BE2C (cell line): ENCODE measurements at regions not wholly inside any gene's neighbourhood (a gene's known extent, or its start where the extent isn't known, plus 50 kb on each side); places are given as distances from the start of the nearest gene placed in this dataset.

Experiments used
- DNase-seq: peaks from one replicate; pipeline ENCODE4 v3.0.0-alpha.2; 2020
- H3K27me3 ChIP-seq: fragments of 250-450 bp; sonication (Bioruptor Pico); 2 replicates; pipeline ENCODE4 v1.5.1; 2020; ENCODE audit warnings: mild to moderate bottlenecking
- H3K36me3 ChIP-seq: fragments of 250-450 bp; sonication (Bioruptor Pico); 2 replicates; pipeline ENCODE4 v1.5.1; 2020; ENCODE audit warnings: mild to moderate bottlenecking
- H3K4me1 ChIP-seq: fragments of 250-450 bp; sonication (Bioruptor Pico); 2 replicates; pipeline ENCODE4 v1.5.1; 2020
- H3K4me3 ChIP-seq: 2 replicates; pipeline ENCODE4 v1.5.1; 2011; ENCODE audit warnings: low read depth, low read length
- H3K9me3 ChIP-seq: fragments of 250-450 bp; sonication (Bioruptor Pico); 2 replicates; pipeline ENCODE4 v1.5.1; 2020
- TF ChIP-seq, protein P1 (sequence below): IDR thresholded peaks from 2 replicates; pipeline ENCODE4 v1.5.1; 2012; ENCODE audit warnings: mild to moderate bottlenecking, low read depth, low read length

DNA sequence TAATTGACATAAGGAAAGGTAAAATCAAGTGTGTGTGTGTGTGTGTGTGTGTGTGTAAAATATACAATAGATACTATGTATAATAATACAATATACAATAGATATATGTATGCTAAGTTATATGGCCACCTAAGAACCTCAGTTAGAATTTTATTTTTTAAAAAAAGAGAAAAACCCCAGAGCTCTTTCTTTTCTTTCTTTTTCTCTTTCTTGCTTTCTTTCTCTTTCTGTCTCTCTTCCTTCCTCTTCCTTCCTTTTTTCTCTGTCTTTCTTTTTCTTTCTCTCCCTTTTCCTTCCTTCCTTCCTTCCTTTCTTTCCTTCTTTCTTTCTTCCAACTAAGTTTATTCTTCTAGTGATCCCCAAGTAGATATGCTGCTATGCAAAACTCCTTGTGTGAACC, 64.6 kb upstream of the FN1 start:
- Histone ChIP-seq H3K4me1 (no peaks in the 10 kb centered on the region), H3K36me3 (no peaks in the 10 kb centered on the region), H3K4me3 (no peak overlapping the region), H3K27me3 (no peaks in the 10 kb centered on the region), H3K9me3 (no peaks in the 10 kb centered on the region)
- TF ChIP-seq, protein P1, sequence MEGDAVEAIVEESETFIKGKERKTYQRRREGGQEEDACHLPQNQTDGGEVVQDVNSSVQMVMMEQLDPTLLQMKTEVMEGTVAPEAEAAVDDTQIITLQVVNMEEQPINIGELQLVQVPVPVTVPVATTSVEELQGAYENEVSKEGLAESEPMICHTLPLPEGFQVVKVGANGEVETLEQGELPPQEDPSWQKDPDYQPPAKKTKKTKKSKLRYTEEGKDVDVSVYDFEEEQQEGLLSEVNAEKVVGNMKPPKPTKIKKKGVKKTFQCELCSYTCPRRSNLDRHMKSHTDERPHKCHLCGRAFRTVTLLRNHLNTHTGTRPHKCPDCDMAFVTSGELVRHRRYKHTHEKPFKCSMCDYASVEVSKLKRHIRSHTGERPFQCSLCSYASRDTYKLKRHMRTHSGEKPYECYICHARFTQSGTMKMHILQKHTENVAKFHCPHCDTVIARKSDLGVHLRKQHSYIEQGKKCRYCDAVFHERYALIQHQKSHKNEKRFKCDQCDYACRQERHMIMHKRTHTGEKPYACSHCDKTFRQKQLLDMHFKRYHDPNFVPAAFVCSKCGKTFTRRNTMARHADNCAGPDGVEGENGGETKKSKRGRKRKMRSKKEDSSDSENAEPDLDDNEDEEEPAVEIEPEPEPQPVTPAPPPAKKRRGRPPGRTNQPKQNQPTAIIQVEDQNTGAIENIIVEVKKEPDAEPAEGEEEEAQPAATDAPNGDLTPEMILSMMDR: no peak
- DNase-seq: no peak

DNA sequence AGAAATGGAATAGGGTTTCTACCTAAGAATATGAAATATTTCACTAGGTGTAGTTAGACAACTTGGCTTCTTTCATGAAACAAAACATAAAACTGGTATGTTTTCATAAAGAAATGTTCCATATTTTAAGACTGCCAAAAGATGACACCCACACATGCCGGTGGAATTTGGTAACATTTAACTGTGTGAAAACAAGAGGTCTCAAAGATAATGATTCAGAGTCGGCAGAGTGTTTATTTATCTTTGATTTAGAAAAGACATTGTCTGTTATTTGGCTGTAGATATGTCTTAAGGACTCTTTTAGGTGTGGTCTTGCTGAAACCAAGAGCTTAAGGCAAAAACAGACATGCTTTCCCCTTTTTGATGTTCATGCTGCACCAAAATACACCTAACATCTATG, 63.5 kb upstream of the FN1 start:
- DNase-seq: no peak
- TF ChIP-seq, protein P1: no peak

DNA sequence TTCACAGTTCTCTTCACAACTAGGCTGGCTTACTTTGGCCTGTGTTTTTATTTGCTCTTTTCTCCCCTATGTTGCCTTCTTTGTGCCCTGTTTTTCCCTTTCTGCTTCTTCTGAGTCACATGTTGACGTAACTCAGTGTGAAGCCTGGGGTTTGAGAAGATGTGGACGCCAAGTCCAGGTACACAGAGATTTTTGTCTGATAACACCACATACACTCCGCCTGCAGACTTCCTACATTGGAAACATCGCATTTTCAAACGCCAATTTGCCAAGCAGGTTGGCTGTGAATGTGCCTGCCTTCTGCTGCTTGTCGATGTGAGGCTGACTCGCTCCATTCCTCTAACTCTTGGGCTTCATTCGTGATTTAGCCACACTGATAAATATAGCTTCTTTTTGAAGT, 62.6 kb upstream of the FN1 start:
- H3K36me3 ChIP-seq: no peaks in the 10 kb centered on the region
- DNase-seq: no peak
- H3K27me3 ChIP-seq: no peaks in the 10 kb centered on the region
- no peaks in the 10 kb centered on the region for H3K4me1 ChIP-seq
- H3K4me3 ChIP-seq: no peak overlapping the region
- TF ChIP-seq, protein P1: no peak
- H3K9me3 ChIP-seq: no peaks in the 10 kb centered on the region

More for the DNA sequence above, 63.5 kb upstream of the FN1 start:
- Histone ChIP-seq H3K4me1 (no peaks in the 10 kb centered on the region), H3K4me3 (no peak overlapping the region), H3K36me3 (no peaks in the 10 kb centered on the region), H3K9me3 (no peaks in the 10 kb centered on the region), H3K27me3 (no peaks in the 10 kb centered on the region)

DNA sequence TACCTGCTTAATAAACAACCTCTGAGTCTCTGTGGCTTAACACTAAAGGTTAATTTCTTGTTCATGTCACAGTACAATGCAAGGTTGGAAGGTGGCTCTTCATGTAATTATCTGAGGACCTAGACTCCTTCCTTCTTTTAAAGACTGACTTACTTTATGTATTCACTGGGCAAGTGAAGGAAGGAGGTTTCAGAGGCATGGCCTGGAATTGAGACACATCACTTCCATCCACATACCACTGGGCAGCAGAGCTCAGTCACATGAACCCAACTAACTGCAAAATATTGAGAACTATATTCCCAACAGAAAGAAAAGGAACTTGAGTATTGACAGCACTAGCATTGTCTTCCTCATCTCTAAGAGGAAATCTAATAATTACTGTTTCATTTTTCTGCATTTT, 57.5 kb upstream of the FN1 start:
- Histone ChIP-seq H3K27me3 (no peaks in the 10 kb centered on the region), H3K9me3 (no peaks in the 10 kb centered on the region), H3K4me1 (no peaks in the 10 kb centered on the region), H3K36me3 (no peaks in the 10 kb centered on the region), H3K4me3 (no peak overlapping the region)
- TF ChIP-seq, protein P1: no peak
- DNase-seq: no peak

DNA sequence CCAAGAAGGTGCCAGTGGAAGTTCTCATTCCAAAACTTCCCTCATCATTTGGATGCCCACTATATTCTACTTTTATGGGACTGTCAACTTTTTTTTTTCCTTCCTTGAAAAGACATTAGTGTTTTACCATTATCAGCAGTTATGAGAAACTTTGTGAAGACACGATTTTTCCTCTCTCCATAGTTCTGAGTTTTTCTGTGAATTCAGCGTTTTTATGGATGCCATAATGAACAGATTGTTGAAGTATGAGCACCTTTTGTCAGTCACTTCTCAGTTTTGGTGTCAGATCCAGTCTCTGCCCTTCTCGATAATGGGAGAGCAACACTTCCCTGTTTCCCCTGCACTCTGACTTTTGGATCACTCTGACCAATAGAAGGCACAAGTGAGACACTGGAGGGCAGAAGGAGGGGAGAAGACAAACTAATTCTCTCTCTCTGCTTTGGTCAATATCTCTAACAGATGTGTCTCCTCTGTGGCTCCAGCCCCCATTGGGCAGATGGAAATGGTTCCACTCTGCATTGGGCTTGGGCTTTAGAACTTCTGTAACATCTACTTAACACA, 53.5 kb upstream of the FN1 start:
- H3K4me1 ChIP-seq: no peaks in the 10 kb centered on the region
- H3K4me3 ChIP-seq: no peak overlapping the region
- H3K36me3 ChIP-seq: no peaks in the 10 kb centered on the region
- DNase-seq: no peak
- TF ChIP-seq, protein P1: peak; percentile 11; the same call in 1 of the 2 replicates
- no peaks in the 10 kb centered on the region for H3K27me3 ChIP-seq
- H3K9me3 ChIP-seq: no peaks in the 10 kb centered on the region

DNA sequence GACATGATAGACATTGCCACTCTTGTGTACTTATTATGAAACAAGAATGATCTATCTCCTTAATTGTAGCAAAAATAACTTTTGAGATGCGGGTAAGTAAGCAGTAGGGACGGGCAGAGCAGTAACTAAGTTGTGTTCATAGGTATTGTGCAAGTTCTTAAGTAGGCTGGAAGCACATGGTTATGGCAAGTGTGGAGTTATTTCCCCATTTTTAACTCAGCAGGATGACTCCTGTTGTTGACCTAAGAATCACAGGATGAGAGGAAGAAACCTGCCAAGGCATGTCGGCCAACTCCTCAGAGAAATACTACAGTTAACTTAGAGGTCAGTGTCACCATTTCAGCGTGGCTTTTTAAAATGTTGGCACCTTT, 51.1 kb upstream of the FN1 start:
- no peak overlapping the region for H3K4me3 ChIP-seq
- no peak for DNase-seq
- TF ChIP-seq, protein P1: no peak

More for the DNA sequence above, 51.1 kb upstream of the FN1 start:
- H3K4me1 ChIP-seq: no peaks in the 10 kb centered on the region
- H3K9me3 ChIP-seq: no peaks in the 10 kb centered on the region
- no peaks in the 10 kb centered on the region for H3K36me3 ChIP-seq
- H3K27me3 ChIP-seq: no peaks in the 10 kb centered on the region
